WERI-Rb-1 (cell line): ENCODE measurements at regions not wholly inside any gene's neighbourhood (a gene's known extent, or its start where the extent isn't known, plus 50 kb on each side); places are given as distances from the start of the nearest gene placed in this dataset.

Experiments
- DNase-seq: peaks from one replicate; pipeline ENCODE4 v3.0.0-alpha.2; 2020
- H3K27ac ChIP-seq: fragments of 250-450 bp; sonication (Bioruptor Pico); 2 replicates; pipeline ENCODE4 v1.5.1; 2020; ENCODE audit warnings: mild to moderate bottlenecking, moderate library complexity
- H3K27me3 ChIP-seq: fragments of 250-450 bp; sonication (Bioruptor Pico); 2 replicates; pipeline ENCODE4 v1.5.1; 2021; ENCODE audit warnings: mild to moderate bottlenecking, low read depth, moderate library complexity; ENCODE audit not compliant: insufficient read depth, severe bottlenecking
- H3K36me3 ChIP-seq: fragments of 250-450 bp; sonication (Bioruptor Pico); 2 replicates; pipeline ENCODE4 v1.5.1; 2020; ENCODE audit warnings: mild to moderate bottlenecking, moderate library complexity
- H3K4me3 ChIP-seq: 2 replicates; pipeline ENCODE4 v1.5.1; 2011; ENCODE audit warnings: low read depth, mild to moderate bottlenecking, control low read depth, low read length
- H3K9me3 ChIP-seq: fragments of 250-450 bp; sonication (Bioruptor Pico); 2 replicates; pipeline ENCODE4 v1.5.1; 2021; ENCODE audit warnings: mild to moderate bottlenecking, moderate library complexity; ENCODE audit not compliant: severe bottlenecking
- TF ChIP-seq, protein P1 (sequence below): IDR thresholded peaks from 2 replicates; pipeline ENCODE4 v1.5.1; 2011; ENCODE audit warnings: low read depth, mild to moderate bottlenecking, control low read depth, inconsistent platforms, low read length

- TF ChIP-seq, protein P1, sequence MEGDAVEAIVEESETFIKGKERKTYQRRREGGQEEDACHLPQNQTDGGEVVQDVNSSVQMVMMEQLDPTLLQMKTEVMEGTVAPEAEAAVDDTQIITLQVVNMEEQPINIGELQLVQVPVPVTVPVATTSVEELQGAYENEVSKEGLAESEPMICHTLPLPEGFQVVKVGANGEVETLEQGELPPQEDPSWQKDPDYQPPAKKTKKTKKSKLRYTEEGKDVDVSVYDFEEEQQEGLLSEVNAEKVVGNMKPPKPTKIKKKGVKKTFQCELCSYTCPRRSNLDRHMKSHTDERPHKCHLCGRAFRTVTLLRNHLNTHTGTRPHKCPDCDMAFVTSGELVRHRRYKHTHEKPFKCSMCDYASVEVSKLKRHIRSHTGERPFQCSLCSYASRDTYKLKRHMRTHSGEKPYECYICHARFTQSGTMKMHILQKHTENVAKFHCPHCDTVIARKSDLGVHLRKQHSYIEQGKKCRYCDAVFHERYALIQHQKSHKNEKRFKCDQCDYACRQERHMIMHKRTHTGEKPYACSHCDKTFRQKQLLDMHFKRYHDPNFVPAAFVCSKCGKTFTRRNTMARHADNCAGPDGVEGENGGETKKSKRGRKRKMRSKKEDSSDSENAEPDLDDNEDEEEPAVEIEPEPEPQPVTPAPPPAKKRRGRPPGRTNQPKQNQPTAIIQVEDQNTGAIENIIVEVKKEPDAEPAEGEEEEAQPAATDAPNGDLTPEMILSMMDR: no peak
- H3K36me3 ChIP-seq: no peaks in the 10 kb centered on the region; the same call in 1 of the 2 replicates
- no peaks in the 10 kb centered on the region for H3K9me3 ChIP-seq
- no peak overlapping the region for H3K27ac ChIP-seq
- no peak for DNase-seq
- no peak overlapping the region for H3K4me3 ChIP-seq
- no peaks in the 10 kb centered on the region for H3K27me3 ChIP-seq
These were observed 331.7 kb downstream of the HNRNPD start for GRCh38 chr4:82042042-82042441.

- no peaks in the 10 kb centered on the region for H3K9me3 ChIP-seq
- H3K36me3 ChIP-seq: no peaks in the 10 kb centered on the region
- DNase-seq: no peak
- TF ChIP-seq, protein P1: no peak
- no peak overlapping the region for H3K27ac ChIP-seq
- H3K27me3 ChIP-seq: no peaks in the 10 kb centered on the region
- H3K4me3 ChIP-seq: no peak overlapping the region
These were observed 334.9 kb downstream of the HNRNPD start for GRCh38 chr4:82038936-82039335.

DNA sequence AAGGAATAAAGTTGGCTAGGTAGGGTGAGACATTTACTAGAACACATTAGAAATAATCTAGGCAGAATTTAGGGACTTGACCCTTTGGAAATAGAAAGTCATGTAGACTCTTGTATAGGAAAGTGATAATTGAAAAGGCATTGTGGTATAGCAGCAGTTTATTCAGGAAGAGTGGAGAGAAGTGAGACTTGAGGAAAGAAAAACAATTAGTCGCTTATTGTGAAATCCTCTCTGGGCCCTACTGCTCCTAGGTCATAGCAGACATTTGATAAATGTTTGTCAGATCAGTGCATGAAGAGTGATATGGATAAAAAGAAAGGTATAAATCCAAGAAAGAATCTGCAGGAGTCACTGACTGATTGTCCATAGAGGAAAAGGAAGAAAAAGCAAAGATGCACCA, 337.6 kb downstream of the HNRNPD start:
- TF ChIP-seq, protein P1: no peak
- no peak overlapping the region for H3K27ac ChIP-seq
- no peak for DNase-seq
- no peaks in the 10 kb centered on the region for H3K27me3 ChIP-seq
- no peaks in the 10 kb centered on the region for H3K36me3 ChIP-seq
- H3K9me3 ChIP-seq: no peaks in the 10 kb centered on the region
- H3K4me3 ChIP-seq: no peak overlapping the region

DNA sequence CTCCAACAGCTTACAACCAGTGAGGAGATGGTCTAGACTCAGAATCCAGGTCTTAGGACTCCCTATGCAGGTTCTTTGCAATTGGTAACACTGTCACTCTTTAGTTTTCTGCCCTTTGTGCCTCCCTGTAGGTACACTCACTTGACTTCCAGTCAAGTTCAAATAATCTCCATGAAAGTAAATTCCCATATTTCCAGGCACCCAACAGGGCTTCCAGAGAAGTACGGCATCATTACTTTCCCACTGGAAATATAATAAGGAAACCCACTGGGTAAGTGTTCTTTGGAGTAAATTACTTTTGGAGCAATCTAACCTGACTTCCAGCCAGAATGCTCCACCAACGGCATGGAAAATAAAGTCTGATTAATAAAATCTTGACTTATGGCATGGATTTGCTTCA, 338.9 kb downstream of the HNRNPD start:
- no peaks in the 10 kb centered on the region for H3K9me3 ChIP-seq
- H3K27ac ChIP-seq: no peak overlapping the region
- H3K27me3 ChIP-seq: no peaks in the 10 kb centered on the region
- no peak for DNase-seq
- no peak overlapping the region for H3K4me3 ChIP-seq
- TF ChIP-seq, protein P1: no peak
- H3K36me3 ChIP-seq: no peaks in the 10 kb centered on the region

DNA sequence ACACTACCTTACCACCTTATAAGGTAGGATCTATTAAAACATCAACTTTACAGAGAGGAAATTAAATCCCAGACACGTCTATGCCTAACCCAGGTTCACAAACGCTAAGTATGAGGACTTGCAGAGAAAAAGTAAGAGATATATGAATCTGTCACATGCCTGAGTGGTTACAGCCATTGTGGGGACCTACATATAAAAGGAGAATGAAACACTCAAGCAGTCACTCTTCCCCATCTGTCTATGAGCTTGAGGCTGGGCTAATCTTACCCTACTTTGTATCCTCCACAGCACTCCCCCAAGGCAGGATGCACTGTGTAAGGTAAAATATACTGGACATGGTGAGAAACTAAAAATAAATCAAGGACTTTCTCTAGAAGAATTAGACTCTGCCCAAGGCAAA, 339.9 kb downstream of the HNRNPD start:
- Histone ChIP-seq H3K9me3 (no peaks in the 10 kb centered on the region), H3K36me3 (no peaks in the 10 kb centered on the region), H3K27ac (no peak overlapping the region), H3K27me3 (no peaks in the 10 kb centered on the region), H3K4me3 (no peak overlapping the region)
- TF ChIP-seq, protein P1: no peak
- no peak for DNase-seq

GRCh38 chr4:82031376-82031927, 342.3 kb downstream of the HNRNPD start:
- Histone ChIP-seq H3K9me3 (no peaks in the 10 kb centered on the region), H3K36me3 (no peaks in the 10 kb centered on the region), H3K4me3 (no peak overlapping the region), H3K27ac (no peak overlapping the region), H3K27me3 (no peaks in the 10 kb centered on the region)
- TF ChIP-seq, protein P1: no peak
- DNase-seq: no peak
